Non-pigmented ciliary epithelial cell (primary cell): ENCODE measurements at regions not wholly inside any gene's neighbourhood (a gene's known extent, or its start where the extent isn't known, plus 50 kb on each side); places are given as distances from the start of the nearest gene placed in this dataset.

Experiments used
- DNase-seq: peaks from one replicate; pipeline ENCODE4 v3.0.0-alpha.2; 2010; ENCODE audit warnings: low read depth

DNA sequence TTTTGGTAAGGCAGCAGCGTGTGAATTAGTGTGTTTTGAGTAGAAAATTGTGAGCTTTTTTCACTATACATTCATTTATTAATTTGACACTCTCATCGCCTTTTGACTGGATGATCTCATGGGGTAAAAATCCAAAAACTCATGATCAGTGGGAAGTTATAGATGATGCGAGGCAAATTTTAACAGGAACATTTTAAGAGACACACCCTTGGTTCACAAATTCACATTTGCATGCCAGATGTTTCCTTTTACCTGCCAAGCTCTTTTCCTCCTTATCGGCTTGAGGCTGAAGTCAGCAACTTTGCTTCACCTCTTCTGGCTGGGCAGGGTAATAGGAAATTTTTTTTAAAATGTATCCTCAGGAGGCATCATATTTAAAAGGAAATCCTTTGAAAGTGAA lies 318.0 kb upstream of the HS3ST1 start:
- DNase-seq = no peak

DNA sequence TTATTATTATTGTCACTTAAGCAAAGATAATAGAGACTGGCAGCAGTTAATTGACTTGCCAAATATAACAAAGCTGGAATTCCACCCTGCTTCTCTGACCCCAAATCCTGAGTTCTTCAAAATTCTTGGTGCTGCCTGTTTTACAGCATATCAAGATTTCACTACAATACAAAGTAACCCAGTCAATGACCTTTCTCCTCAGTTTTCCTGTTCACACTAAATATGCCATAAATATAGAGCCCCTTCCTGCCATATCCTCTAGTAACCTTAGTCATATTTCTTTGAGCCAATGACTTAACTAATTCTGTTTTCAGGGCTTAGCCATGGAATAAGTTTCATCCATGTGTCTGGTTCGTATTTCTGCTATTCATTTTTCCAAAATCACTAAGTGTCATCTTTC lies 315.3 kb upstream of the HS3ST1 start:
- DNase-seq = no peak

DNA sequence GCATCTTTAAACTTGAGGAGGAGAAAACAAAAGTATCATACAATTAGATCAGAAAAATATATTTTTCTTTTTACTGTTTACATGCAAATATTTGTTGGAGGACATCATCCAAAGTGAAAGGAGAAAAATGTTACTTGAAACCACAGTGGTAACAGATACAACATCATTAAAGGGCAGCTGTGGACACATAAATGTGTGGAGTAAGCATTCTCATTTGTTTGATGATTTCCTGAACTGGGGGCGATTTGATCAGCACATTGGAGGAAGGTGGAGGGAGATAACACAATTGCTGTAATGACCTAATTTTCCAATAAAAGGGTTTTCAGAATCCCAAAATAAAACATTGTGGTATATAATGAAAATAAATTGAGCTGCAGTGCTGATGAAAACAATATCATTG lies 314.5 kb upstream of the HS3ST1 start:
- DNase-seq = no peak

DNA sequence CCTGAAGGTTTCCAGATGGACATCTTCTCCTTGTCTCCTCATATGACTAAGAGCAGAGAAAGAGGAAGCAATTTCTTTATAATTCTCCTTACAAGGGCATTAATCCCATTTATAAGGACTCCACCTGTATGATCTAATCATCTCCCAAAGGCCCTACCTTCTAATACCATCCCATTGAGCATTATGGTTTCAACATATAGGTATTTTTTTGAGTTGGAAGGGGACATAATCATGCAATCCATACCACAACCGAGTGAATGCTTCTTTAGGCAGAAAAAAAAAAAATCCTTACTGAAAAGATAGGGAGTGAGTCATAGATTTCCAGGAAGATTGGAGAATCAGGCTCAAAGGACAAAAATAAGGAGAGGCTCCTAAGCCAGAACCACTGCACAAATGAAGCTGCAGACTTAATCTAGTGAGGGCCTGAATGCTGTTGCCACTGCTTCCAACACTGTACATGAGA lies 312.5 kb upstream of the HS3ST1 start:
- no peak for DNase-seq

DNA sequence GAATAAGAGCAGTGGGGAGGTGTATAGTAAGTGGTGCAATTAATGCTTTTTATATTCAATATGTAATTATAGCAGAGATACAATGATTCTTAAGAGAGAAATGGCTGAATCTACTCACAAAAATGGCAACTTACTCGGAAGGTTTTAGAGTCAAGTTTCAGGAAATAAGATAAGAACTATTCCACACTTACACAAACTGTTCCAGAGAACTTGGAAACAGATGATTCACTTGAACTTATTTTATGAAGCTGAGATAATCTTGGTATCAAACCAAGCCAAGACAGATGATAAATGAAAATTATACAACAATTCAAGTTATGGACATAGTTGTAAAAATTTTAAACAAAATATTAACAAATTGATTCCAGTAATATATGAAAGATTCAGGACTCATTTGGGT lies 311.3 kb upstream of the HS3ST1 start:
- no peak for DNase-seq

DNA sequence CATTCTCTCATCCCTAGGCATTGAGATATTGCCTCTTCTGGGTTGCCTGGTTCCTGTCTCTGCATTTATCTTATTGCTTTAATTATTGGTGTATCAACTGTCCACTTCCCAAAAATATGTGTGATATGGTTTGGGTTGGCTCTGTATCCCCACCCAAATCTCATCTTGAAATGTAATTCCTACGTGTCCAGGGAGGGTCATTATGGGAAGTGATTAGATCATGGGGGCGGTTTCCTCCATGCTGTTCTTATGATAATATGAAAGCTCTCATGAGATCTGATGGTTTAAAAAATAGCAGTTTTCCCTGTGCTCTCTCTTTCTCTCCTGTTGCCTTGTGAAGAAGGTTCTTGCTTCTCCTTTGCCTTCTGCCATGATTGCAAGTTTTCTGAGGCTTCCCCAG lies 308.3 kb upstream of the HS3ST1 start:
- no peak for DNase-seq

DNA sequence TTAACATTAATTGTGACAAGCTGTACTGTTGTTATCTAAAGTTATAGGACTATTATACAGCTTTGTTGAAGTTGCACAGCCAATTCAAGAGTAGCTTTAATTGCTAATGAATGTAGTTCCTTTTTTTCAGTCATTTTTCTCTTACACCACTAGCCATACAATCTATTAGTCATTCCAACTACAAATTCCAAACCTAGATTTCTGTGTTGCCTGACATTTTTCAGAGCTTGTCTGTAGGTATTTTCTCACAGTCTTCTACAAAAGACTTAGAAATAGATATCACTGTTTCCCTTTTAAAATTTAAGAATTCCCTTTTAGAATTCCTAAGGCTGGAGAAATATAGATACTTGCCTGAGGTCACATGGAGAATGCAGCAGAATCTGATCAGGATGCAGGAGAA lies 307.0 kb upstream of the HS3ST1 start:
- no peak for DNase-seq

DNA sequence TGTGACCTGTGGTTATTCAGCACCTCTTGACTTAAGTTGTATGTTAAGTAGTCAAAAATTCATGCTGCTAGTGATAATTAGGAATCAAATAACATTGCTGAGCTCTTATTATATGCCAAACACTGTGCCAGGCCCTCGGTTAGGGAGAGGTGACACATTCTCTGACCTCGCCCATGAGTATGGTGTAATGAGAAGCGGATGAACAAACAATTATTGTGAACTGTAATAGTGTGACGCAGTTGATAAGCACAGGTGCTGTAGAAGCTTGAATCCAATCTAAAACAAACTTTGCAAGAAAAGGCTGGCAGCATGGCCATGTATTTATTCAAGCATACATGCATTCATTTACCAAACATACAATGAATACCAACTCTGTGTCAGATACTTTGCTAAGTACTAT lies 303.5 kb upstream of the HS3ST1 start:
- no peak for DNase-seq

DNA sequence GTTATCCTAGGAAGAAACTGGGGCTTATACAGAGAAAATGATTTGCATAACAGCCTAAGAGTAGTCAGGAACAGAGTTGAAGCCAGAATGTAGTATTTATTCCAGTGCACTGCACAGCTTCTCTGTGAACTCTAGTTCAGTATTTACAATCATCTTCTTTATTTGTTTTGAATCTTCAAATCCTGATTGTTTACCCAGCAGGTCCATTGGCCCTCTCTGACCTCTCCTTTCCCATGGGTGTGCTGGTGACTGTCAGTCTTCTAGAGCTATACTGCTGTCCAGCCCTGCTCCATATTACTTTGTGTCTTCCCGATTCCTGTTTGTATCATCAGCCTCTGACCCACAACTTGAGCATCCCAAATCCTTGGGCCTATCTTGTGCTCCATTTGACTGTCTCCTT lies 301.9 kb upstream of the HS3ST1 start:
- DNase-seq = no peak

DNA sequence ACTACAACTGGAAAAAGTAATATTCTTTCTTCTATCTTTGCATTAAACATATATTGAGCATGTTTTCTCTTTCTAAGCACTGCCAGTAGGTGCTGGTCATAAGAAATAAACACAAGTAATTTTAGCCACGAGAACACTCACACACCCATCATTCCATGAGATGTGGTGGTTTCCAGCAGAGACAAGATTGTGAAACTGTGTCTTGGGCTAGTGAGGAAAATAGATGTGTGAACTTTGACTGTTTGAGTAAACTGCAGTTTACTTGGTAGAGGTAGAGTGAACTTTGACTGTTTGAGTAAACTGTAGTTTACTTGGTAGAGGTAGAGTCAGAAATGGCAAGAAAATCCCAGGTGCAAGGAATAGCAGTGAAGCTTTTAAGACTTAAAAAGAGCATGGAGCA lies 300.9 kb upstream of the HS3ST1 start:
- DNase-seq = no peak

DNA sequence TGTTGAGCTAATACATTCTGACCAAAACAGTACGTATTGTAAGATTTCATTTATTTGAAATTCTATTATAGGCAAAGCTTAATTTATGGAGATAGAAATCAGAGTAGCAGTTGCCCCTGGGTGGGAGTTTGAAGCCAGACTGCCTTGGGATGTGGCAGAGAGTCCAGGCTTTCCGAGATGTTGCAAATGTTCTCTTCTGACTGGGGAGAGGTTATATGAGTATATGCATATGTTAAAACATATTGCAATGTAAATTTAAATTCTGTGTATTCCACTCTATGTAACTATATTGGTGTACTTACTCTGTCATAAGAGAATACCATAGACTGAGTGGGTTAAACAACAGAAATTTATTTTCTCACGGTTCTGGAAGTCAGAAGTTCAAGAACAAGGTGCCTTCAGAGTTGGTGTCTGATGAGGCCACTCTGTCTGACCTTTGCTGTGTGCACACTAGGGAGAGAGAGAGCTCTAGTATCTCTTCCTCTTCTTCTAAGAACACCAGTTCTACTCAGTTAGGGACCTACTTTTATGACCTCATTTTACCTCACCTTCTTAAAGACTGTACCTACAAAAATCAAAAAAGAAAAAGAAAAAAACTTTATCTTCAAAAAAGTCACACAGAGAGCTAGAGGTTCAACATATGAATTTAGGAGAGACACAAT lies 299.3 kb upstream of the HS3ST1 start:
- DNase-seq = no peak

DNA sequence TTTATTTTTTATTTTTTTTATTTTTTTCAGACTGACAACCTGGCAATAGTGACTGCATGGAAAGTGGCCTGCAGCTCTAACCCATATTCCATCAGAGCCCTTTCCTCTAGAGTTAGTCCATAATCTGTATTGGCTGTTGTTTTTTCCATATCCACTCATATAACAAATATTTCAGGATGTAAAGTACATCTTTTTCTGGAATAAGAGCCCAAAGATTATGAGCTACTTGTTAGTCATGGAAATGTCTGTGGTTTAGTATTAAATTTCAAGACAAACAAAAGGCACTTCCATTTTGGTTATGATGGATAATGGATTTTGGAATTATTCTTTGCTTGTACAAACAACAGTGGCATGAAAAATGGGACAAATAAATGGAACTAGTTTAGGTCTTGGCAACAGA lies 296.0 kb upstream of the HS3ST1 start:
- DNase-seq = no peak

DNA sequence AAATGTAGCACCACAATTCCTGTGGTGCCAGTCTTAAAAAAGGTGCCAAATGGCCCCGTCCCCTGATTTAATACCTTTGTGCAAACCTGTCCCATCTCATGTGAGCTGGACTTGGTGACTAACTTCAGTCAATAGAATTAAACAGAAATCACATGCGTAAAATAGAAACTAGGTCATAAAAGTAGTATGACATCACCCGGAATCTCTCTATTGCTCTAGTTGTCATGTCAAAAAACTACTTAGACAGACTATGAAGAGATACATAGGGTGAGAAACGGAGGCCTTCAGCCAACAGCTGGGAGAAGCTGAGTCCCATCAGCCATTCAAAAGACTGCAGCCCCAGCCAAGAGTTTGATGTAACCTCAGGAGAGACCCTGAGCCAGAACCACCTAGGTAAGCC lies 293.5 kb upstream of the HS3ST1 start:
- no peak for DNase-seq

DNA sequence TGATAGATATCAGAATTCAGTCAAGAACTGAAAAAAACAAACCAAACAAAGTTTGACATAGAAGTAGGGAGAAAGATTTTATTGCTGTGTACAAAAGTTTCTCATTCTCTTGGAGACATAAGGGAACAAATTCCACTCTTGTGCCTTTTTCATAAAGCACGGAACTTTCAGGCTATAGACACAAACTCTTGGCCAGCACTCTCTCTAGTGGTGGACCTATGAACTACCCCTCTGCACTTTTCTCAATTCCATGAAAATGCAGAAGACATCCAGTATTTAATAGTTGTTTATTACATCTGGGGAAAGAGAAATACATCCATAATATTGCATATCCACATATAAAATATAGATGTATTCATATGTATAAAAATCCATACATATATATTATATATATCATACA lies 291.6 kb upstream of the HS3ST1 start:
- no peak for DNase-seq

DNA sequence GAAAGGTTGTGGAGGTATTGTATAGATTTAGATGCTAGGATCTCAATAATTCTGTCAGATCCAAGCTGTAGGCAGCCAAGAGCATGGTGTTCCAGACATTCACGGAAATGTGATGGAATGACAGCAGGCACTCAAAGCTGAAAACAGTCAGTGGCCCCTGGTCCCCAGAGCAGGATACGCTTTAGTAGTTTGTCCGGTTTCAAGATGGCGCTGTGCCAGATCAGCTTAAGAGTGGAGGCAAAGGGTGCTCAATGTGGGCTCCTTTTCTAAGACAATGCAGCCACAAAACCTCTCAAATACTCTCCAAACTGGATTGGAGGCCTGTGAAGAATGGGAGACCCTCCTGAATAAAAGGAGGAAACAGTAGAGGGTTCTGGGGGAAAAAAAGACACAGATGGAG lies 291.2 kb upstream of the HS3ST1 start:
- no peak for DNase-seq

DNA sequence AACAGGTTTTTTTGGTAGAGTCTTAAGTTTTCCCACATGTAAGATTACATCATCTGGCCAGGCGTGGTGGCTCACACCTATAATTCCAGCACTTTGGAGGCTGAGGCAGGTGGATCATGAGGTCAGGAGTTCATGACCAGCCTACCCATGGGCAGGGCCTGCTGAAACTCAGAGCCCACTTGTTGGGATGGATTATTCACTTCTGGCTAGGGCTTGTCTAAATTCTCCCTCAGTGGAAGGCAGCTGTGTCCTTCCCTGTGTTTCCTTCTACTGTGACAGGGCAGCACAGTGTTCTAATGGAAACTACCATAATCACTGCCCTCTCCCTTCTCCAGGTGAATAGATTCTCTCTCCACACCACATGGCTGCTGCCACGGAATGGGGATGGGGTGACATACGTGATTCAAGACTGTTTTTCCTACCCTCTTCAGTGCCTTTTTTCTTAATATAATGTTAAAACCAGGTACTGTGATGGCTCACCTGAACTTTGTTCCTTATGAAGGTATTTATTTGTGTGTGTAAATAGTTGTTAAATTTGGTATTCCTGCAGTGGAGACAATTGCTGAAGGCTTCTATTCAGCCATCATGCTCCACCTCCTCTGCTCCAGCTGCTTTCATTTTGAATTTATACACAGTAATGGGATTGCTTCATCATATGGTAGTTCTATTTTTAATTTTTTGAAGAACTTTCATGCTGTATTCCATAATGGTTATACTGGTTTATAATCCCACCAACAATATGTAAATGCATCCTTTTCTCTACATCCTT lies 287.2 kb upstream of the HS3ST1 start:
- DNase-seq = no peak

DNA sequence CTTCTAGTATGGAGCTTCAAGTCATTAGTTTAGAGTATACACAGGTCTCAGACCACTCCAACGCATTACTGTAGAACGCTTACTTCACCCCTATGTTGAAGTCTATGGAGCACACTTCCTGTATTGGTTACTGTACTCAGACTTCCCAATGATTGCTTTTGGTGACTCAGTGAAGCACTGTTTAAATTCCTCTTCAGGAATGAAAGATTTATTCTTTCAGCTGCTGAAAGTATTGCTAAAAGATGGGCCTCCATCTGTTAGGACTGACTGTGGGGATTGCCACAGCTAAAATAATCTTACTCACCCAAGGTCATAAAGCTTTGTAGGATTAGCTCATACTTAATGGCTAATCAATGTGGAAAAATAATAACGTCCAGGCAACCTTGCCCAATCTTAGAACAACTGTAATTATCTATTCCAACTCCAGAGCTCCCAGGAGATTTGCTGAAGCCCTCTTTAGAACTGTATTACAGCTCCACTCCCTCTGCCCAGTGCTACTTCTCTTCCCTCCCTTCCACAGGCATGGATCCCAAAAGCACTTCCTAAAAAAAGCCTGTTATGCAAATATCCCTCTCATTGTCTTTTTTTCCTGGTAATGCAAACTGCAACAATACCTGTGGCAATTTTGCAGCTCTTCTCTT lies 281.9 kb upstream of the HS3ST1 start:
- peak; percentile 43 for DNase-seq

DNA sequence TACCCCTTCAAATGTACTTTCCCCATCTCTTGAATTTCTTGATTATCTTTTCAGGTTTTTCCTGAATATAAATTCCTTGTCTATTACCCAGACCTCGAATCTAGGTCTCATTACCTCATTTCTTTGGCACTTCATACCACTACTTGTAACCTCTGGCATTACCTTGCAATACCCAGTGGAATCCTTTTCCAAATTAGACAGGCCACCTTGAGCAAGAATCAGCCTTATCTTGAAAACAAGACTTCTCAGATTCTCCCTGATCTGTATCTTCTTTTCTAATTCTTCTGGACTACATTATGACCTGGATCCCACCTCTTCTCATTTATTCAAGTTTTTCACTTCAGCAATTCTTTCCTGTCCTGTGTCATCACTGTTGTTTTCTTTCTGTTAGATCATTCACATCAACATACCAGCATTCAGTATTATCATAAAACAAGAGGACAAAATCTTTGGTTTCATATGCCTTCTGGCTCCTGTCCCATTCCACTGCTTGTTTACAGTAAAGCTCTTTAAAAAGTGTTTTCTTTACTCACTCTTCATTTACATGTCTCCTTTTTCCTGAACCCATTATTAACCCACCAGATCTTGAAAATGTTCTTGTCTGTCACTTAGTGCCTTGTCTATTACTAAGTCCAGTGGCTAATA lies 275.6 kb upstream of the HS3ST1 start:
- DNase-seq = no peak

DNA sequence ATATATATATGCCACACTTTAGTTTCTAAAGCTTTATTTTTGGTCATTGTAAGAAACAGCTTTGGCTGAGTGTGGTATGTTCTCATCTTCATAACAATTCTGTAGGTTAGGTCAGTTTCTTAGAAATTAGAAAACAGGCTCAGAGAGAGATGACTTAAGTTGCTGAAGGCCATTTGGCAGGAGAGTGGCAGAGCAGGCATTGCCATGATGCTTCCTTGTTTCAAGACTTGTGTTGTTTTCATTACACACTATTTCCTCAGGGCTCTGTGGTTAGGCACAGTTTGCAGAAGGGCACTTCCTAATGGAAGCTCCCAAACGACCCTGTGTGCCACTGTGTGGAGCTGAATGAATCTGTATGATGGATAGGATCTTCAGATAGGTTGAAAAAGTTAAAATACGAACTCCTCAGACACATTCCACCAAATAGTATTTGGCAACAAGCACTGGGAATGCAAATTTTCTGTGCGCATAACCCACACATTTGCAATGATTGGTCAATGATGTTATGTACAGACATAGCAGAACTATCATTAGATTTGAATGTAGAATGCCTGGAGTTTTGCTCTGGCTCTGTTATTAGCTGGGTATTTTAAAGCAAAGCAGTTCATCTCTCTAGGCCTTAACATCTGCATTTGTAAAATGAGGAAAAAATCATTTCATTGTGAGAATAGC lies 274.3 kb upstream of the HS3ST1 start:
- no peak for DNase-seq

DNA sequence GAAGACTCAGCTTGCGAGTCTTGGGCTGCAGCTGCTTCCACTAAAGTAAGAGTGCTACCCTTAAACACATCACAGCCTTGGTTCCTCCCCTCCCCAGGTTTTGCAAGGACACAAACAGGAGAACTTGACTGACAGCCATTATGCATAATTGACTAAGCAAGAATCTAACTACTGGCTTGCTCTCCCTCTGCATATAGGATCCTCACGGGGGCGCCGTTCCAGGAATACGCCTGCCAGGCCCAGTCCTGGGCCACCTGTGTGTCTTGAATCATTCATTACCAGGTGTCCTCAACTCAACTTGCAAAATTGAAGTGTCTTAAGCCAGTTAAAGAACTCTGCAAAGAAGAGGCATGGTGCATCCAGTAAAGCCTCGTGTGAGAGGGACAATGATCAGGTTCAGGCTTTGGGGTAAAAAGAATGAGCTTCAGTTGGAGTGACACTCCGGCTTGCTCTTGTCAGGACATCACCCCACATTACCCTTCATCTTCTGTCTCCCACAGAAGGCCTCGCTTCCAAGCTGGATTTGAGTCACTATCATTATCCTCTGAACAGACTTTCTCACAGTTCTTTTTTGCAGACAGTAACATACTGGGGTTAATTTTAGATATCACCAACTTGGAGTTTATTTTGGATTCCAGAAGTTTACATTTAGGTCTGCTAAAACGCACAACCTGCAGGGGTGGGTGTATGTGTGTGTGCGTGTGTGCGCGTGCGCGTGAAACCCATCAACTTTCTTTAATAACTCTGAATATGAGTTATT lies 273.5 kb upstream of the HS3ST1 start:
- DNase-seq = no peak

DNA sequence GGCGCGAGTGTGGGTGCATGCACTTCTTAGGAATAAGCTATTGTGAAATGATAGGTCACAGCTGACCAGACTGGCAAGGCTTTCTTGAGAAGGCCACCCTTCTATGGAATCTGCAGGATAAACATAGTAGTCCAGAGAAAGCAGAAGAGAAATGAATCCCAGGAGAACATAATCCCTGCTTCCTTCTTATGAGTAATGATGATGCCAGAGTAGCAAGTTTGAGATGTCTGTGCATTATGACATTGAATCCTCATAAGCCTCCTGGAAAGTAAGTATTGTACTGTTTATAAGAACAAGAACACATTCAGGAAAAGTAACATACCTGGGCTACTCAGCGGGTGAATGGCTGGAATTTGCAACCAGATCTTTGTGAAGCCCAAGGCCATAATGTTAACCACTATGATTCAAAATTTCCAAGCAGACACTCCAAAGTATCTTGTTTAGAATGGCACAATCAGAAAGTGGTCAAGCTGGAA lies 272.1 kb upstream of the HS3ST1 start:
- DNase-seq = peak; percentile 60
